Trophoblast cell (in vitro differentiated cells and primary cell): ENCODE measurements at regions not wholly inside any gene's neighbourhood (a gene's known extent, or its start where the extent isn't known, plus 50 kb on each side); places are given as distances from the start of the nearest gene placed in this dataset.

Experiments used
- DNase-seq, 2 donors: peaks; one replicate each; pipeline ENCODE4 v3.0.0-alpha.2; 2016
- H2AFZ ChIP-seq: 2 replicates; pipeline ENCODE4 v1.6.1; 2013; ENCODE audit warnings: low read length, moderate library complexity, mild to moderate bottlenecking; ENCODE audit not compliant: insufficient read depth, poor library complexity
- H2AK5ac ChIP-seq: 2 replicates; pipeline ENCODE4 v1.6.1; 2013; ENCODE audit warnings: mild to moderate bottlenecking, low read length
- H2BK120ac ChIP-seq: 2 replicates; pipeline ENCODE4 v1.6.1; 2013; ENCODE audit warnings: low read length, mild to moderate bottlenecking, moderate library complexity; ENCODE audit not compliant: insufficient read depth, poor library complexity
- H2BK12ac ChIP-seq: 2 replicates; pipeline ENCODE4 v1.6.1; 2013; ENCODE audit warnings: mild to moderate bottlenecking, low read length, moderate library complexity
- H2BK5ac ChIP-seq: 2 replicates; pipeline ENCODE4 v1.6.1; 2013; ENCODE audit warnings: low read length, low read depth, moderate library complexity, mild to moderate bottlenecking; ENCODE audit not compliant: poor library complexity
- H3K14ac ChIP-seq: 2 replicates; pipeline ENCODE4 v1.6.1; 2013; ENCODE audit warnings: mild to moderate bottlenecking, low read length
- H3K18ac ChIP-seq: 2 replicates; pipeline ENCODE4 v1.6.1; 2013; ENCODE audit warnings: mild to moderate bottlenecking, low read length
- H3K23ac ChIP-seq: 2 replicates; pipeline ENCODE4 v1.6.1; 2013; ENCODE audit warnings: low read length
- H3K27ac ChIP-seq: 2 replicates; pipeline ENCODE4 v1.5.1; 2013; ENCODE audit warnings: low read depth, mild to moderate bottlenecking, inconsistent platforms, low read length, moderate library complexity
- H3K27me3 ChIP-seq: 2 replicates; pipeline ENCODE4 v1.6.1; 2013; ENCODE audit warnings: inconsistent platforms, mild to moderate bottlenecking, low read length, moderate library complexity; ENCODE audit not compliant: insufficient read depth
- H3K36me3 ChIP-seq, 2 experiments: 1 replicate in 1 of 2; 2 replicates in 1 of 2; pipeline ENCODE4 v1.6.1; 2013; ENCODE audit warnings: low read length in 2 of 2, mild to moderate bottlenecking in 2 of 2, moderate library complexity in 1 of 2; ENCODE audit not compliant: insufficient read depth in 2 of 2, control insufficient read depth in 1 of 2
- H3K4ac ChIP-seq: 2 replicates; pipeline ENCODE4 v1.6.1; 2013; ENCODE audit warnings: low read depth, mild to moderate bottlenecking, low read length, moderate library complexity
- H3K4me1 ChIP-seq, 2 experiments: 1 replicate in 1 of 2; 2 replicates in 1 of 2; pipeline ENCODE4 v1.6.1; 2013; ENCODE audit warnings: low read length in 2 of 2, mild to moderate bottlenecking in 2 of 2, moderate library complexity in 1 of 2; ENCODE audit not compliant: insufficient read depth in 2 of 2, control insufficient read depth in 1 of 2
- H3K4me2 ChIP-seq: 2 replicates; pipeline ENCODE4 v1.6.1; 2013; ENCODE audit warnings: inconsistent platforms, mild to moderate bottlenecking, low read length, moderate library complexity
- H3K4me3 ChIP-seq: 2 replicates; pipeline ENCODE4 v1.5.1; 2013; ENCODE audit warnings: mild to moderate bottlenecking, low read depth, low read length, inconsistent platforms
- H3K79me1 ChIP-seq: one replicate; pipeline ENCODE4 v1.6.1; 2013; ENCODE audit warnings: low read length
- H3K79me2 ChIP-seq: 2 replicates; pipeline ENCODE4 v1.6.1; 2013; ENCODE audit warnings: low read length, mild to moderate bottlenecking; ENCODE audit not compliant: control insufficient read depth, insufficient read depth, poor library complexity
- H3K9ac ChIP-seq: 2 replicates; pipeline ENCODE4 v1.6.1; 2013; ENCODE audit warnings: mild to moderate bottlenecking, low read length
- H3K9me3 ChIP-seq: 2 replicates; pipeline ENCODE4 v1.6.1; 2013; ENCODE audit warnings: low read depth, mild to moderate bottlenecking, control low read depth, inconsistent platforms, low read length; ENCODE audit not compliant: insufficient read depth
- H4K12ac ChIP-seq: 2 replicates; pipeline ENCODE4 v1.6.1; 2013; ENCODE audit warnings: low read depth, mild to moderate bottlenecking, low read length, moderate library complexity
- H4K8ac ChIP-seq: 2 replicates; pipeline ENCODE4 v1.6.1; 2013; ENCODE audit warnings: low read depth, mild to moderate bottlenecking, low read length, moderate library complexity
- H4K91ac ChIP-seq: one replicate; pipeline ENCODE4 v1.6.1; 2013; ENCODE audit warnings: low read depth, mild to moderate bottlenecking, low read length, moderate library complexity
- WGBS: extraction: QIAGEN DNeasy Blood & Tissue Kit; methylation state at CpG from one replicate; pipeline ENCODE4 v1.1.7; 2013; ENCODE audit warnings: missing lambda C conversion rate; ENCODE audit not compliant: insufficient read length, insufficient coverage; ENCODE audit errors: extremely low coverage; 5-methylcytosine and 5-hydroxymethylcytosine counted together

DNA sequence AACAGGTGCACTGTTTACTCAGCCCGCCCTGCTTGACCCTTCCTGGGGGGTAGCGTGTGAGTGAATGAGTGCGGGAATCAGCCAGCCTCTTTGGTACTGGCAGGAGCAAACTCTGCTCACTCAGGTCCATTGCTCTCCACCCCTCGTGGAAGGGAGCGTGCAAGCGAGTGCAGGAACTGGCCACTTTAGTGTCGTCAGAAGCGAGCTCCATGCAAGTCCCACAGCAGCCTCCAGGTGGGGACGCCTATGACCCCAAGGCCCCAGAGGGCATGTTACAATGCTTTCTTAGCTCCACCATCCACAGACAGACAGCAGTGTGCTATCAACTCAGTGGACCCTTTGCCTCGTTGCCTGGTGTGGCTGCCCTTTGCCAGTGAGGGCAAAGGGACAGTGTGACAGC, 1025.1 kb upstream of the CDH8 start:
- WGBS, result no CpG with 5 or more reads among the region's 10 CpGs
- H3K36me3 ChIP-seq, result no peaks in the 10 kb centered on the region
- H3K4me3 ChIP-seq, result no peak overlapping the region
- no peak overlapping the region for H4K8ac ChIP-seq
- no peaks in the 10 kb centered on the region for H3K4me1 ChIP-seq
- H3K79me2 ChIP-seq, result no peaks in the 10 kb centered on the region
- no peak overlapping the region for H3K14ac ChIP-seq
- H3K79me1 ChIP-seq, result no peaks in the 10 kb centered on the region
- H2AK5ac ChIP-seq, result no peak overlapping the region
- no peak overlapping the region for H3K9ac ChIP-seq
- H2BK120ac ChIP-seq, result no peak overlapping the region
- no peak overlapping the region for H4K91ac ChIP-seq
- no peaks in the 10 kb centered on the region for H3K27me3 ChIP-seq
- no peak overlapping the region for H3K27ac ChIP-seq
- no peaks in the 10 kb centered on the region for H3K9me3 ChIP-seq
- no peak overlapping the region for H3K18ac ChIP-seq
- H3K4ac ChIP-seq, result no peak overlapping the region
- no peak overlapping the region for H2AFZ ChIP-seq
- H2BK12ac ChIP-seq, result no peak overlapping the region
- no peak for DNase-seq
- H2BK5ac ChIP-seq, result no peak overlapping the region
- no peak overlapping the region for H3K4me2 ChIP-seq
- no peak overlapping the region for H4K12ac ChIP-seq
- no peak overlapping the region for H3K23ac ChIP-seq

- no peak overlapping the region for H3K4me3 ChIP-seq
- no peak overlapping the region for H2AK5ac ChIP-seq
- H3K27ac ChIP-seq, result no peak overlapping the region
- no peak for DNase-seq
- no peak overlapping the region for H3K18ac ChIP-seq
- no peak overlapping the region for H4K8ac ChIP-seq
- H3K4ac ChIP-seq, result no peak overlapping the region
- H4K91ac ChIP-seq, result no peak overlapping the region
- no peaks in the 10 kb centered on the region for H3K9me3 ChIP-seq
- no CpG with 5 or more reads among the region's 6 CpGs for WGBS
- H3K36me3 ChIP-seq, result no peaks in the 10 kb centered on the region
- no peak overlapping the region for H3K14ac ChIP-seq
- H4K12ac ChIP-seq, result no peak overlapping the region
- H3K9ac ChIP-seq, result no peak overlapping the region
- no peak overlapping the region for H3K4me2 ChIP-seq
- no peaks in the 10 kb centered on the region for H3K79me2 ChIP-seq
- H3K27me3 ChIP-seq, result no peaks in the 10 kb centered on the region
- H2BK120ac ChIP-seq, result no peak overlapping the region
- no peaks in the 10 kb centered on the region for H3K4me1 ChIP-seq
- H2AFZ ChIP-seq, result no peak overlapping the region
- no peak overlapping the region for H2BK5ac ChIP-seq
- H2BK12ac ChIP-seq, result no peak overlapping the region
- H3K23ac ChIP-seq, result no peak overlapping the region
- H3K79me1 ChIP-seq, result no peaks in the 10 kb centered on the region
These were observed 1023.4 kb upstream of the CDH8 start for GRCh38 chr16:63059676-63060075.

DNA sequence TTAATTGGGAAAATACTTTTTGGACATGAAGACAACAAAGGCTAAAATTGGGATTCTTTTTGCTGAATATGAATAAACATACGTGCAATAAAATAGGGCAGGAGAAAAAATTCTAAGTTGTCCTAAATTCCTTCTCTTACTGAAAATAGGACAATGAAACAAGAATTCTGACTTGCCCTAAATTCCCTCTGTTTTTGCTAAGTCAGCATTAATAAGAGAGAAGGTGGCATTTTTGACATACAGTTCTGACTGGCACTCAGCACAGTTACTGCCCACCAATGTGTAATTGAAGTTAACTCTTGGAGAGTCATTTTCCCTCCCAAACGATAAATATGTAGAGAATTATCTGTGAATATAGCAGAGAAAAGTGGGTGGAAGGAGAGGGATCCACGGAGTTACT, 1021.1 kb upstream of the CDH8 start:
- no peaks in the 10 kb centered on the region for H3K79me1 ChIP-seq
- H3K4me1 ChIP-seq, result no peaks in the 10 kb centered on the region
- H3K4me2 ChIP-seq, result no peak overlapping the region
- no peak overlapping the region for H4K91ac ChIP-seq
- no peak overlapping the region for H2AFZ ChIP-seq
- H3K27me3 ChIP-seq, result no peaks in the 10 kb centered on the region
- no peaks in the 10 kb centered on the region for H3K9me3 ChIP-seq
- H4K12ac ChIP-seq, result no peak overlapping the region
- no peak overlapping the region for H2AK5ac ChIP-seq
- H3K79me2 ChIP-seq, result no peaks in the 10 kb centered on the region
- DNase-seq, result no peak
- no peak overlapping the region for H4K8ac ChIP-seq
- no peak overlapping the region for H3K9ac ChIP-seq
- H2BK120ac ChIP-seq, result no peak overlapping the region
- H2BK5ac ChIP-seq, result no peak overlapping the region
- H3K4me3 ChIP-seq, result no peak overlapping the region
- no peak overlapping the region for H3K14ac ChIP-seq
- no peak overlapping the region for H3K18ac ChIP-seq
- WGBS, result no CpG with 5 or more reads among the region's 3 CpGs
- H3K27ac ChIP-seq, result no peak overlapping the region
- no peaks in the 10 kb centered on the region for H3K36me3 ChIP-seq
- no peak overlapping the region for H2BK12ac ChIP-seq
- no peak overlapping the region for H3K4ac ChIP-seq
- no peak overlapping the region for H3K23ac ChIP-seq

DNA sequence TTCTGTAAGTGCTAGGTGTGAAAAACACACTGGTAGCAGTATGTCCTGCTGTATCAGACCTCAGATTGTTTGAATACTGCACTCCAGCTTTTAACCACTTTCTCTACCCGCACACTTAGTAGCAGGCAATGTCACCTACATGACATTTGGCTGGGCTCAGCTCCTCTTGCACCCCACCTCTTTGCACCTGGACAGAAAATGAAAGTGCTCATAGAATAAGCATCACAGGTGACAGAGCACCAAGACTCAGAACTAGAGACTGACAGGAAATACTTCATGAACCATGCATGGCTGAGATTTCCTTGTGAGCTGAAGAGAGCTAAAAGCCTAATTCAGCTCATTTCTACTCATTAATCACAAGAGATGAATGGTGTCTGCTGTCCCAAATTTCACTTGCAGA, 1014.2 kb upstream of the CDH8 start:
- no peaks in the 10 kb centered on the region for H3K79me2 ChIP-seq
- no peaks in the 10 kb centered on the region for H3K27me3 ChIP-seq
- H2BK120ac ChIP-seq, result no peak overlapping the region
- H2AK5ac ChIP-seq, result no peak overlapping the region
- H2BK12ac ChIP-seq, result no peak overlapping the region
- no CpG with 5 or more reads among the region's 1 CpG for WGBS
- H2BK5ac ChIP-seq, result no peak overlapping the region
- H3K4me2 ChIP-seq, result no peak overlapping the region
- no peak overlapping the region for H3K23ac ChIP-seq
- H3K79me1 ChIP-seq, result no peaks in the 10 kb centered on the region
- no peak overlapping the region for H3K14ac ChIP-seq
- H4K91ac ChIP-seq, result no peak overlapping the region
- no peak overlapping the region for H4K8ac ChIP-seq
- H3K4ac ChIP-seq, result no peak overlapping the region
- DNase-seq, result no peak
- no peak overlapping the region for H2AFZ ChIP-seq
- no peak overlapping the region for H3K9ac ChIP-seq
- H3K4me1 ChIP-seq, result no peaks in the 10 kb centered on the region
- no peaks in the 10 kb centered on the region for H3K9me3 ChIP-seq
- H3K36me3 ChIP-seq, result peaks cover 0 to 2% of the 10 kb centered on the region in 2 experiments
- H3K18ac ChIP-seq, result no peak overlapping the region
- no peak overlapping the region for H3K27ac ChIP-seq
- no peak overlapping the region for H4K12ac ChIP-seq
- H3K4me3 ChIP-seq, result no peak overlapping the region
